Stimulated activated CD8-positive, alpha-beta memory T cell treated with anti-CD3 and anti-CD28 coated beads, Interleukin-15, amount 100 ng/mL, for 1 hour (primary cell): ENCODE measurements at regions not wholly inside any gene's neighbourhood (a gene's known extent, or its start where the extent isn't known, plus 50 kb on each side); places are given as distances from the start of the nearest gene placed in this dataset.

Experiments used
- DNase-seq: peaks from one replicate; pipeline ENCODE4 v3.0.0-alpha.2; 2020; ENCODE audit warnings: low read depth

DNA sequence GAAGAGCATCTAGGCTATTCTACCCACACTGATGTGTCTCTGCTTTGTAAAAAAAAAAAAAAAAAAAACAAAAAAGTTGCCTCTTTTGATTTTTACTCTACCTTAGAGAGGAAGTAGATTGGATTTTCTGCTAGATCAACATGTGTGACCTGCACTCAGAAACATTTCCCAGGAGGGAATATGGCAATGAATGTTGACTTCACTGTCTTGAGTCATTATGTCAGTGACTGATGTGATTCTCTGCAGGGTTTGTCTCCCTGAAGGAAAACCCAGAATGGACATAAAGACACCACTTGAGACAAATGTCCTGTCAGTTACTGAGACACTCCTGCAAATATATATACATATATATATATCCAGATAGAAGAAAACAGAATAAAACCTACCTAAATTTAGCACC is 370.3 kb downstream of the BMPER start:
- no peak for DNase-seq

DNA sequence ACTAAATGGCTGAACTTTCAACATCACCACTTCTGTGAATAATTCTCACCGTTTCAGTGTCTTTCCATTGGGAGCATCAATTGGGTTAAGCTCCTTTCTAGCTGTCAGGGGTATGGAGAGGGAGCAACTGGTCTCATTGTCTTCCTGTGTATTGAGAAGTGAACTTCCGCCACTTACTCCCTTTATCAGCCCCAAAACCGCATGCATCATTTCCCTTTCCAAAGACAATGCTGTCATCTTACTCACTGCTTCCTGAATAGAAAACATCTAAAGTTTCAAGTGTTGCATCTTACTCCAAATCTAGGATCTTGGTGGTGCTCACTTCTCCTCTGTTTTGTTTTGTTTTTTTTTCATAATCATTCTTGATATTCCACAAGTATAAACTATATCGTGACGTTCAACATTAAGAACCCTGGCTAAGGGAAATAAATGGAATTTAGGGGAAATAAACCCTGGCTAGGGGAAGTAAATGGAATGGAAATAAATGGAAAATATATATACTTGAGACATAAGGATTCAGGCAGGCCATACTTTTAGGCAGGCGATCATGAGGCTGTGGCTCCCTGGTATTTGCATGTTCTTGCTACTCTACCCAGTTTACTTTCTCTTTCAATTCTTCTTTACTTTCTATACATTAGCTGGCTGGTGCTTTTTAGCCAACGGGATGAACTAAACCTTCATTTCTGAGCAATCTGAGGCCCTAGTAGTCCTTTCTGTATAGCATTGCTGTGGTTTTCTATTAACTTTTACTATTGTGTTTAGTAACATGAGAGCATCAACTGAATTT is 371.9 kb downstream of the BMPER start:
- no peak for DNase-seq

DNA sequence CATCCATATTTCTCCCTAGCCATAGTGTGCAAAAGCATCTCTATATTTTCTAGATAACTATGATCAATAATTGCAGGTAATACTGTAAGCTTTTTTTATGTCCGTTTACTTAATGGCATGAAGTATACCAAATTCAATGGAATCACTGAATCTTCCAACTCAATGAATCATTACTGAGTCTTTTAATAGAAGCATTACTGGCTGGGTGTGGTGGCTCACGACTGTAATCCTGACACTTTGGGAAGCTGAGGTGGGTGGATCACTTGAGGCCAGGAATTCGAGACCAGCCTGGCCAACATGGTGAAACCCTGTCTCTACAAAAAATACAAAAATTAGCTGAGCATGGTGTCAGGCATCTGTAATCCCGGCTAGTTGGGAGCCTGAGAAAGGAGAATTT is 372.5 kb downstream of the BMPER start:
- no peak for DNase-seq

DNA sequence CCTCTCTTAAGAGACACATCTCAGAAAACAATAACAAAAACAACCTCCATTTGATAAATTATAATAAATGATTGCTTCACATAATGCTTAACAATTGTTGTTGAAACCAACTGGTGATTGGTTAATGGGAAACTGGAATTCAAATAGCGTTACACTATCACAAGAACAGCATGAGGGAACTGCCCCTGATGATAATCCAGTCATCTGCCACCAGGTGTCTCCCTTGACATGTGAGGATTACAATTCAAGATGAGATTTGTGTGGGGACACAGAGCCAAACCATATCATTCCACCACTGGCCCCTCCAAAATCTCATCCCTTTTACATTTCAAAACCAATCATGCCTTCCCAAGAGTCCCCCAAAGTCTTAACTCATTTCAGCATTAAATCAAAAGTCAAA is 375.9 kb downstream of the BMPER start:
- DNase-seq = no peak

DNA sequence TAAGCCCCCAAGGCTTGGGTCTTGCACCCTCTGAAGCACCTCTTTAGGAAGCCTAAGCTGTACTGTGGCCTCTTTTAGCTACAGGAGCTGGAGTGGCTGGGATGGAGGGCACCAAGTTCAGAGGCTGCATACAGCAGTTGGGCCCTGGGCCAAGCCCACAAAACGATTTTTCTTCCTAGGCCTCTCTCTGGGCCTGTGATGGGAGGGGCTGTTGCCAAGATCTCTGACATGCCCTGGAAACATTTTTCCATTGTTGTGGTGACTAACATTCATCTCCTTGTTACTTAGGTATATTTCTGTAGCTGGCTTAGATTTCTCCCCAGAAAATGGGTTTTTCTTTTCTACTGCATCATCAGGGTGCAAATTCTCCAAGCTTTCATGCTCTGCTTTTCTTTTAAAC is 375.7 kb upstream of the NPSR1 start:
- no peak for DNase-seq

DNA sequence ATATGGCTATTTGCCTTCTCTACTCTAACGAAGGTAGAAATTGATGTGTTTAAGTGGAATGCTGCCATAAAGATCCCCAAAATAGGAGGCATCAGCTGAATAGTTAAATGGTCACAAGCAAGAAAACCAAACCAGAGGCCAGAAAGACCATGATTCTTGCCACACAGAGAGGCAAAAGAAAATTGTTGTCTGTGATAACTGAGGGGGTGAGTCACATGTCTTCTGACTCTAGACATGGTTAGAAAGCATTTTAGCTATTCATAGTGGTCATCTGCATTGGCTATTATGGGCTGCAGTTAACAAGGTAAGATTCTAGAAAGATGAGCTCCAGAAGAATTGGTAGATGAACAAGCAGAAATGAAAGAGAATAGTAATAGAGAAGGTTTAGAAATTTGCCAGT is 361.4 kb upstream of the NPSR1 start:
- DNase-seq = no peak

DNA sequence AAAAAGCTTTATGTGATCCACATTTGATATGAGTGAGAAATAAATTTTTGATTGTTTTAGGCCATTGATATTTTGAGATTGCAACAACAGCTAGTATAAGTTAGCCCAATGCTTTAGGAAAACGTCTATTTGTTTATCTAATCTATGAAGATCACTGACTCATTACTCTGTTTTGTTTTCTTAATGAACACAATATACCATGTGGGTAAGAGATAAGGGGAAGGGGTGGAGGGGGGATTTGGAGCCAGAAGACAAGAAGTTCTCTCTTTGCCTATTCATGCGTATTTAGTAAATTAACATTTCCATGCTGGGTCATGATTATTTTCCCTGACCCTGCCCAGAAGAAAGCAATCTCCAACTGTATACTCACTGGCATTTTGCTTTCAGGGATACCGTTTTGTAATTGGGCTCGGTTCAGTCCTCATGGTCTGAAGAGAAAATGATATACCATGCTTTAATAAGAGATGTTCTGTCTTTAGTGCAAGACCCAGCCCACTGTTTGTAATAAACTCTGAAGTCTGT is 359.5 kb upstream of the NPSR1 start:
- DNase-seq = no peak

DNA sequence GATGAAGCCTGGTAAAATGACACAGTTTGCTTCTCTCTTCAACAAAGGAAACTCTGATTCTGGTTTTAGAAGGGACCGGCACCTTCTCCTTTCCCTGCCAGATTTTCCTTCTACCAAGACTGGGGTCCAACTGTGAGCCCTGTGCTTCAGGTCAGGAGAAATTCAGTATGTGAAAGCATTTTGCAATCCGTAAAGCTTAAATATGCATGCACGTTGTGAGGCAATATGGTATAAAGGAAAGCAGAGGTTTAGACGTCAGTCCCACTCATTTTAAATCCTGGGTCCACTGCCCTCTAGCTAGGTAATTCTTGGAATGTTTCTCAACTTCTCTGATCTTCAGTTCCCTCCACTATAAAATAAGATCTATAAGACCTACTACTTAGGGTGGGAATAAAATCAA is 359.0 kb upstream of the NPSR1 start:
- no peak for DNase-seq

DNA sequence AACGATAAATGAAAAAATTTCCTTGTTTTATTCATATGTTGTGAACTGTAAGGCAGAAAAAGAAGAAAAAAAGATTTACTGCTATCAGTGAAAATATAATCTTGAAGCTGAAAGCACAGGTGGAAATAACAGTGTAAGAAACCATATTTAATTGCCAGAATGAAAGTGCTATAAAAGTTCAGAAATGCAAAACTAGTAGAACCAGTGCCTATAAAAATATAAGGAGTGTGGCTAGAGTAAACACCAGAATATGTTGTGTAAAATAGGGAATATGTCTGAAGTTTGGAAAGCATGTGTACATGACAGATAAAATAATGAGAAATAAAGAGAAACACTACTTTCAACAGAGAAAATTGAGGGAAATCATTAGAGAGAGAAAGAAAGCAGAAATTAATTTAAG is 350.5 kb upstream of the NPSR1 start:
- DNase-seq = no peak

DNA sequence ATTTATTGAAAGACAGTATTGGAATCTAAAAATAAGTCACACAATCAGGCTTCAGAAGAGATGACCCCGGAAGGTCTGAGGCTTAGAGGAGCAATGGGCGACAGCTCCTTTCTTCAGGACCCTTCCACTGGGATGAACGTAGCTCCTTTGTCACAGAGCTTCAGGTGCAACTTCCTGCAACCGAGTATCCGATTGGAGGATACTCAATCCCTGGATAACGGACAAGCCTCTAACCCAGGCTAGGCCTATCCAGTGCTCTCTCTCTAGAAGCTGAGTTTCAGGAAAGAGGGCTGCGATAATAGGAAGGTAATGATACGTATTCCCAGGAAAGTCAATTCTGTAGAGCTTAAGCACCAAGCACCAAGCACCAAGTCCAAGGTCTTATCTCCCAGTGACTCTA is 349.4 kb upstream of the NPSR1 start:
- no peak for DNase-seq

DNA sequence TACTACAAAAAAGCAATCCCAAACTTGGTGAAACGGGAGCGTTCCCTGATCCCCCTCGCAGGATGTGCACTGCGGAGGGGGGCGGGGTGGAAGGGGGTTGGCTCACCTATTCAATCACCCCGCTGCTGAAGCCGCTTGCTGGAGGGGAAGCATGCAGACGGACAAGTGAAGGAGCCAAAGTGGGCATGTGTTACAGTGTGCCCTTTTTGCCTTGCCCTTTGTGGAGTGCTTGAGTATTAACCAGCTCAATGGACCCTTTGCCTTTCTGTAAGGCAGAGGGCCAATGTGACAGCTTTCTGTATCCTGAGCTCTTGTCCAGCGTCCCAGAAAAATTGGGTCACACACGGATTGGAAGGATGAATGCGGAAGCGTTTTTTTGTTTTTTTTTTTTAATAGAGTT is 348.9 kb upstream of the NPSR1 start:
- no peak for DNase-seq

DNA sequence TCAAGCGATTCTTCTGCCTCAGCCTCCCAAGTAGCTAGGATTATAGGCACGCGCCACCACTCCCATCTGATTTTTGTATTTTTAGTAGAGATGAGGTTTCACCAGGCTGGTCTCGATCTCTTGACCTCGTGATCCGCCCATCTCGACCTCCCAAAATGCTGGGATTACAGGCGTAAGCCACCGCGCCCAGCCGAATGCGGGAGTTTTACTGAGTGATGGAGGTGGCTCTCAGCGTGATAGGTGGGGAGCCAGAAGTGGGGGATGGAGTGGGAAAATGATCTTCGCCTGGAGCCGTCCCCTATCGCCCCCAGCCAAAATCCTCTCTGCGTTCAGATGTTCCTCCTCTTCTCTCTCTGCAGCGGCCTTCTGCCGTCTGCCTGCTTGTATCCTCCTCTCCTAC is 348.4 kb upstream of the NPSR1 start:
- DNase-seq = no peak

DNA sequence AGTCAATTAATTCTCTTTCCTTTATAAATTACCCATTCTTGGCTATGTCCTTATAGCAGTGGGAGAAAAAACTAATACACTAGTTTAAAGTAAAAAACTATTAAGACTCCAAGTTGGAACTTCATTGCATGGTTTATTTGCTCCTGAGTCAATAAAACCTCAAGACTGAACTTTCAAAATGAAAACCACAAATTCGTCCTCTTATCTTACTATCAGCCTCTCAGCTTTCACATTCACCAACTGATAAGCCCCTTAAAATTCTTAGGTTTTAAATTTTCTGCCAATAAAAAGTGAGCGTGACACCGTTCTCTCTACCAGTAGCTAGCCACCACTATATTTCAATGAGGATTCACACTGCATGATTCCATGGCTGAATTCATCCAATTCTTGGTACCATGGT is 346.4 kb upstream of the NPSR1 start:
- no peak for DNase-seq

DNA sequence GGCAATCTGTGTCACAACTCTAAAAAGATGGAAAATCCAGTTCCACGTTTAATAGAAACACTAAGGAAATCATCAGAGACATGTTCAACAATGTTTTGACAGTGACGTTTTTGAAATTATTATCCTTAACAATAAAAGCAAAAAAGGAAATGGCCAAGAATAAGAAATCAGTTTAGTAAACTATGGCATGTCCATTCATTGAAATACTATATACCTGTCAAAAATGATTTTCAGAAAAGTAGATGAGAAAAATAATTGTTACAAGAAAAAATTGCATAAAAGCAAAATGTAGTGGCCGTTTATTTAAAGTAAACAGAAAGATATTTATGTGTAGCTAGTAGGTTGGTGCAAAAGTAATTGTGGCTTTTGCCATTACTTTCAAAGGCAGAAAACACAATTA is 345.4 kb upstream of the NPSR1 start:
- DNase-seq = no peak

DNA sequence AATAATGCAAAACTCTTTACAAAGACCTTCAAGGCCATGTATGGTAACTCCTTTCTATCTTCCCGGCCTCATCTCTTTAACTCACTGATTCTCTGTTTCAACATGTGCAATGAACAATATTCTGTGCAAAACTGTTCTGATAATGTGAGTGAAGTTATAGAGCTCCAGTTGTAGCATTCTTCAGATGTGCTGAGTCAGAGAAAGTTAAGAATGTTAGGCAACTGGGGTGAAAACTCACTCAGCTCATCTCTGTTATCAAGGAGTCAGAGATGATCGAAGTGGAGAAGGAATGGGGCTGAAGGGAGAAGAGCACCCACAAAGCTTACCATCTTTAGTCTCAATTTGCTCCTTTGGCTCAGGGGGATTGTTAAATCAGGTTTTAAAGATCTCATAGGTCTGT is 344.7 kb upstream of the NPSR1 start:
- no peak for DNase-seq

DNA sequence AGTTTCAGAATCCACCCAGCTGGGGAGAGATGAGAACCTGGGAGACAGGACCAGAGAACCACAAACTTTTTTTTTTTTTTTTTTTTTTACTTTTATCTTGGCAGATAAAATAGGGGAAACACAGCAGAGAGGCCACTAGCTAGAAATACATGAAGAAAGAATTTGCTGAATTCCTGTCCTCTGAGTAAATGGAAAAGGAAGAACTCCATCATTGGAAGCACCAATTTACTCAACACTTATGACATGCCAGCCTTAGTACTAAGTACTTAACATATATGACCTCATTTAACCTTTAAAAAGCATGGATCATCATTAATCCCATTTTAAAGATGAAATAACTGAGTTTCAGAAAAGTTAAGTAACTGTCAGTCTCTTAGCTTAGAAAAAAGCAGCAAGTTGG is 343.0 kb upstream of the NPSR1 start:
- DNase-seq = no peak

DNA sequence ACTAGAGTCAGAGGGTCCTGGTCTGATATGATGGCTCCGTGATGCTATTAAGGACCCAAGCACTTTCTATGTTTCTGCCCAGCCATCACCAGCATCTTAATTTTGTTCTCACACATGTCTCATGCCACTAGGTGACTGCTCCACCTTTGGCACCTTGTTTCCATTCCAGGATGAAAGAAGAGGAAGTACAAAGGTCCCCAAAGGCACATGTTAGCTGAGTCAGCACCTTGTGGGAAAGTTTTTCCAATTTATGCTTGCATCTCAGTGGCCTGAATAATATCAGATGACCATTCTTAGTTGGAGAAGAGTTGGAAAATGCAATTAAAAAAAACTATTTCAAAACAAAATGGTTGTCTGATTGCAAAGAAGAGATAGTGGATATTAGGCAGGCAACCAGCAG is 341.0 kb upstream of the NPSR1 start:
- no peak for DNase-seq

DNA sequence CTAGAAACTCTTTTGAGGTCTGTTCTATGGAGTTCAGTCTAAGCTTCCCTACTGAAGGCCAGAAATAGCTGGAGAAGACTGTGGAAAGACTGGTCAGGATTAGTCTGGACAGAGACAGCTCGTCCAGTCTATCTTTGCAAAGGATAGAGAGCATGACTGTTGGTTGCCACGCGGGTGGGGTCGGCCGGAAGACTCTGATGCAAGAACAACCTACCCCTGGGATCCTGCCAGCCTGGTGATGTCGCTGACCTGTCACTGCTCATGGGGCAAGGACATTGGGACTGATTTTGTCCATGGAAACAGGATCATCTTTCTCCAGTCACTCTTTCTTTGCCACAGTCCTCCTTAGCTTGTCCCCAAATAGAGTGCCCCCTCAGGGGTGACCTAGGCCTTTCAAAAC is 337.6 kb upstream of the NPSR1 start:
- DNase-seq = no peak

DNA sequence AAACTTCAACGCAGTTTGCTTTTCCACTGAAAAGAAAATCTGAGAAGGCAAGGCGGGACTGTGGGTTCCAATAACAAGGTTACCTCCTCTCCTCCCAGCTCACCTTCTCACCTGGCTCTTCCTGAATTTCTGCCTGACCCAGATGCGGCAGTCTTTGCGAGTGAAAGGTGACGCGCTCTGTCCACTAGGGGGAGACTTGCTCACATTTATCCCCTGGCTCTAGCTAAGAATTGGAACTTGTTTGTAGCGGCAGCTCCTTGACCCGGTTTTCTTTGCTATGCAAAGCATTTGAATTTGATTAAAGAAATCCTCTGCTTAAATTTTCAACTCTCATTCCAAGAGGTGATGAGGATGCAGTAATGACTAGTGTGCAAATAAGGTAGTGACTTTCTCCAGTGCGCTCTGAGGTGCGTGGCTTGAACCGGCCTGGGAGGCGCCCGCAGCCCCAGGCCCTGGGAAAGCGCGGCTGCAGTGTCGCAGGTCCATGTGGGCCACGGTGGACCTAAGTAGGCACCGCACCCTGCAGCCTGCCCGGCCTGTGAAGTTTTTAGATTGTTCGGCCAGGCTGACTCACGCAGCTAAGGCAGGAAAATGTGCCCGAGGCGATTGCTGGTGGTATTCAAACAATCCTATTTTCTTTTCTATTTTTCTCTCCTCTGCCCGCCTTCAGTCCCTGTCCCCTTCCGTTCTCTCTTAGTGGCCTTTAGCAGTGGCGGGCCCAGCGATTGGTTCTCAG is 336.9 kb upstream of the NPSR1 start:
- DNase-seq = peak; percentile 5

DNA sequence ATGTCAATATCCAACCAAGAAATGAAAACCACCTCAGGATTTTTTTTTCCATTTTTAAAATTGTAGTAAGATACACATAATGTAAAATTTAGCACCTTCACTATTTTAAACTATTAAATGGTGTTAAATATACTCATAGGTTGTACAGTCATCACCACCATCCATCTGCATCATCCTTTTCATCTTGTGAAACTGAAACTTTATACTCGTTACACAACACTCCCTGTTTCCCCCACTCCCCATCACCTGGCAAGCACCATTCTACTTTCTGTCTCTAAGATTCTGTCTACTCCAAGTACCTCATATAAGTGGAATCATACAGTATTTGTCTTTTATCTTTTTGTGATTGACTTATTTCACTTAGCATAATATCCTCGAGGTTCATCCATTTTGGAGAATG is 335.2 kb upstream of the NPSR1 start:
- DNase-seq = no peak

DNA sequence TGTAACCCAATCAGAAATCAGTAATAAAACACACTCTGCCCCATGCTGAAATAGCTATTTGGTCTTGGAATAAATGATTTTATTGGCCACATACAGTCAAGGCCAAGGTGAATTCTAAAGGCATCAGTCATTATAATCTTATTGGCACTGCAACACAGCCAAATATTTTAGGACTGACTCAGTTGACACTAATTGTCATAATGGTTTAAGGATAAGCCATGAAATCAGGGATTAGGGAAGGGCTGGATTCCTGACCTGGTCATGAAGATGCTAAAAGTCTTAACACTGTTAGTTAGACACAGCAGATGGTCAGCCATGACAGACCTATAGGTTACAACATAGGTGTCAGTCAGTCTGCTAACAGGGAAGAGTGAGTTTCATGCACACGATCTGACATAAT is 330.3 kb upstream of the NPSR1 start:
- DNase-seq = no peak

DNA sequence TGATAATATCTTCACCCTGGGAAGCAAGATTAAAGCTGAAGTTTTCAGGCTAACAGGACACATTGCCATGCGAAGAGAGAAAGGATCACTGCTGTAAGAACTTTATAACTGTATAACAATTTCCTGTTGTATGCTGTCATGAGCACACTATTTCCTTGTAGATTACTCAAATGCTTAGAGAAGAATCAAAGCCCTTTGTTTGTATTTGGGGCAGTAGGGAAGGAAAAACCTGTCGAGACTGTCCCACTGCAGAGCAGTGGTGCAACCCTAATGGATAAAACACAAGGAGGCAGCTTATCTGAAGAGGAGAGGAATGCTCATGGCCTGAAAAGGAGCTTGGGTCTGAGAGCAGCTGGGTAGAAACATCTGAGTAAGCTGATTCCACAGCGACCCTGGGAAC is 327.7 kb upstream of the NPSR1 start:
- DNase-seq = no peak

DNA sequence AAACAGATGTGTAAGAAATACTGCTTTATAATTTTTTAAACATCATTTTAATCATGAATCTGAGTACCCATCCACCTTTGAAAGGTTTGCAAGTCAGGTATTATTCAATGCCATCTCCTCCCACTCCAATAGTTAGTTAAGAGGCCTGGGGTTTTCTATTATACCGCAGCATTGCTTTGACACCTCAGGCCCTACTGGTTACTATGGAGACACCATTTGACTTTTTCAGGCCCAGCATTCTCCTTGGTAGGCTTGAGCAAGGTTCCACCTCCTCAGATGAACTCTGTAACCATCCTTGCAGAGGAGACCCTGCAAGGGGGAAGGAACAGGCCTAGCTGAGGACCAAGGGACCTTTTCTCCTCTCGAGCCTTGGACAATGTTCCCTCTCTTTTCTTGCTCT is 326.9 kb upstream of the NPSR1 start:
- no peak for DNase-seq

DNA sequence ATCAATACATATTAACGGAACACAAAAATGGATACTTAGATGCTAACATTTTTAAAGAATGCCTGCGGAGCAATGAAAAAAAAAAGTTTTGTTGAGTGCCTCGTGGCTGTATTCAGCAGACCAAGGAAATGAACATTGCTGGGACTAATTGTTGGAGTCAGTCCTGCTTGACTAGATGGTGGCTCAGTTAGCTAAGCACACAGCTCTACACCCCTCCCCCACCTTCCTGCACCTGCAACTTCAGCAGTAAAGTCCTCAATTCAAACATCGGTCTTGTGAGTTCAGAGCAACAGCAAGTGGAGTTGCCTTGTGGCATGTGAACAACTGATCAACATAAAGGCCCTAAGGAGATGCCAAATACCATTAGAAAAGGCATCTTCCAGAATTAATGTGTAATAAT is 326.0 kb upstream of the NPSR1 start:
- DNase-seq = no peak
